ENCODE measurements at regions not wholly inside any gene's neighbourhood (a gene's known extent, or its start where the extent isn't known, plus 50 kb on each side); places are given as distances from the start of the nearest gene placed in this dataset.

DNA sequence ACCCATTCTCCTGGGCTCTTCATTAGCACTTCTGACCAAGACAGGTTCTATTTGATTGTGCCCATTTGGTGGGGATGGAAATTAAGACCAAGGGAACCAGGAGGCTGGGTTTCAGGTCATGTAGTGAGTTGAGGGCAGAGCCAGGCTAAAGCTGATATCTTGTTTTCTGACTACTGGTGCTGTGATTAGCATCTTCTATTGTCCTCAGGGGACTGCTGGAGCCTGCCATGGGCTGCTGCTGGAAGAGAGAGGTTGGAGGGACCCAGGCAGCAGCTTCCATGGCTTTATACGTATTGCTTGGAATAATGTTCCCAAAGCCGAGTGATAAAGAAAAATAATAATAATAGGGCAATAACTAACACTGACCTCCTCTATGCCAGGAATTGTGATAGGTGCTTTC lies 211.4 kb upstream of the ROPN1 start:
- ATAC-seq (ENCODE audit: low read depth) (no peak), DNase-seq (no peak)
- Mint-ChIP-seq H3K9me3 (no peaks in the 10 kb centered on the region), H3K4me3 (no peak overlapping the region), H3K27me3 (peaks cover 5% of the 10 kb centered on the region), H3K27ac (no peak overlapping the region), H3K36me3 (no peaks in the 10 kb centered on the region), H3K4me1 (no peaks in the 10 kb centered on the region)
- POLR2A ChIA-PET = no interaction called here

DNA sequence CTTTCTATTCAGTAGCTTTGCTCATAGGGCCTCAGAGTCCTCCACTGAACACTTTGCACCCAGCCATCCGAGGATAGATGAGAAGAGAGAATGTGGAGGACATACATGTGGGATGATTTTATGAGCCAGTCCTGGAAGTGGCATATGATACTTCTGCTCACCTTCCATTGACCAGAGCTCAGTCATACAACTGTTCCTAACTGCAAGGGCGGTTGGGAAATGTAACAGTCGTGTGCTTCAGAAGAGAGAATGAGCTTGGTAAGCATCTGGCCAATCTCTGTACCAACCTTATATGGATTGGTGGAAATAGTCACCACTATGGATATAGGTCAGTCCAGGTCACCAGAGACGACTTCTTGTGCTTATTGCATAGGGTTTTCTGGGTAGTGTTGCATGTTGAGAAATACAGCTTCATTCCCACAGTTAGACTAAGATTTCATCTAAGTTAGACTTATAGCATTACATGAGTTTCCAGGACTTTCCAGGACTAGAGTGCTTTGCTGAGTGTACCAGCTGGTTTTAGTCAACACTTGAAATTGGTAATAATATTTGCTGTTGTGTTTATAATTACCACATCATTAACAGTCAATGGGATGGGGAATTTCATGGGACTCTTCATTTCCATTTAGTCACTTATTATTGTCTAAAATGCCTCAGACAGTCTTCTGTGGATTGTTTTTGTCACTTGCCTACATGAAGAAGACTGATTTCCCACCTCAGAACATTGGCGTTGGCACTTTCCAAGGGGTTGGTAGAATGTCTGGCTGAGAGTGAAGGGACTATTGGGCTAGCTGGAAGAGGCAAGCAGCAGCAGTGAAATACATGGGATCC lies 214.5 kb upstream of the ROPN1 start:
- no peaks in the 10 kb centered on the region for H3K4me1 Mint-ChIP-seq
- no peaks in the 10 kb centered on the region for H3K36me3 Mint-ChIP-seq
- no peak overlapping the region for H3K4me3 Mint-ChIP-seq
- DNase-seq (no peak), ATAC-seq (ENCODE audit: low read depth) (no peak)
- H3K9me3 Mint-ChIP-seq = no peaks in the 10 kb centered on the region
- peaks cover 5% of the 10 kb centered on the region for H3K27me3 Mint-ChIP-seq
- no peak overlapping the region for H3K27ac Mint-ChIP-seq
- POLR2A ChIA-PET = no interaction called here

DNA sequence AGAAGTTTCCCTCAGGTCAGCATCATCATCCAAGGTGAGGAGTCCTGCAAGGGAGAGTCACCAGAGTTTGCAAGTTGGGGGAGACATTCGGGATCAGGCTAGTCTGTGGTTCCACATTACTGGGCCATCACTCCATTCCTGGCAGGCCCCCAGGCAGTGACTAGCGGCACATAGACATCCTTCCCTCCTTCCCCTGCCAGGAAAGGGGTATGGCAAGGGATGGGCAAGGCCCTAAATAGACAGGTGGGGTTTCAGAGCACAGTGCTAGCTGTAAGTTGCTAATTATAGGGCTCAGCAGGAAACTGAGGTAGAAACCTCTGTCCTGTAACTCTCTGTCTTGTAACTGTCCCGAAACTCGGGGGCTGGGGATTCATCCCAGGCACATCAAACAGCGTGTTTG lies 215.2 kb upstream of the ROPN1 start:
- no peak overlapping the region for H3K4me3 Mint-ChIP-seq
- DNase-seq (no peak), ATAC-seq (ENCODE audit: low read depth) (no peak)
- no peaks in the 10 kb centered on the region for H3K36me3 Mint-ChIP-seq
- H3K27ac Mint-ChIP-seq = no peak overlapping the region
- H3K27me3 Mint-ChIP-seq = peaks cover 5% of the 10 kb centered on the region
- POLR2A ChIA-PET = no interaction called here
- no peaks in the 10 kb centered on the region for H3K4me1 Mint-ChIP-seq
- no peaks in the 10 kb centered on the region for H3K9me3 Mint-ChIP-seq

DNA sequence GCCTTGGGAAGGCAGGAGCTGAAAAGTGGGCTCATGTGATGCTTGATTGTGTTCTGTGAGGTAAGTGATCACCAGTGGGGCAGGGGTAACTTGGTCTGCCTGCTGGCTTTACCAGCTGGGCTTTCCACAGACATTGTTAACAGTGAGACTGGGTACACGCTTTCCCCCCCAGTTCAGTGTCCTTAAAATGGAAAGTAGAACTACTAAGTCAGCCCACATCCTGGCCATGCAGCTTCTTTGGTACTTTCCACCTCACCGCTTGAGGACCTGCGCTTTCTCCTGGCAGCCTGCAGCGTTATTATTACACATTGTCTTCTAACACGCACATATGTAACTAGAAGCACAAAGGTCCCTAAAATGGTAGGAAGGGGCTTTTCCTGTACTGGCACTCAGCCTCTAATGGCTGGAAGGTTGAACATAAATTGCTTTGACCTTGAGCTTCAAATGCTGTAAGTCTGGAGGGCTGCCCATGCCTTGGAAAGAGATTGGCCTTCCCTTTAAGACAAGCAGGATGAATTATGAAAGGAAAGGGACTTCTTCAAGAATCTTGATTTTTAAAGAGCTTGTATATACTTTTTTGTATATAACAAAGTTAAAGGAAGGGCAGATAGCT lies 216.1 kb upstream of the ROPN1 start:
- Mint-ChIP-seq H3K4me1 (no peaks in the 10 kb centered on the region), H3K27ac (no peak overlapping the region), H3K9me3 (no peaks in the 10 kb centered on the region), H3K27me3 (peaks cover 13% of the 10 kb centered on the region), H3K36me3 (no peaks in the 10 kb centered on the region), H3K4me3 (no peak overlapping the region)
- ATAC-seq (ENCODE audit: low read depth) = no peak
- POLR2A ChIA-PET = no interaction called here
- no peak for DNase-seq

DNA sequence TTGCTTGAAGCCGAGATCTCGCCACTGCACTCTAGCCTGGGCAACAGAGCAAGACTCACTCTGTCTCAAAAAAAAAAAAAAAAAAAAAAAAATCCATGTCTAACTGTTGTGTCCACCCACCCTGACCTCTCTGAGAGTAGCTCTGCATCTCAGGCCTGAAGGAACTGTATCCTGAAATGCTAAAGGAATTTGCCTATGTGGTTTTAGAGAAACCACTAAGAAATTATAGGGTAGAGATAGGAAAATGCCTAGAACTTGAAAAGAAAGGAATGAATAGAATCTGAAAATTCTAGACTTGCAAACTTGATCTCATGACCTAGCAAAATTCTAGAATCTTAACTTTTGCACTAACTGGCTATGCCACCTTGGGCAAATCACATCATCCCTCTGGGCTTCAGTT lies 217.5 kb upstream of the ROPN1 start:
- POLR2A ChIA-PET = no interaction called here
- H3K27ac Mint-ChIP-seq = no peak overlapping the region
- no peak for ATAC-seq (ENCODE audit: low read depth)
- no peak for DNase-seq
- no peaks in the 10 kb centered on the region for H3K4me1 Mint-ChIP-seq
- H3K4me3 Mint-ChIP-seq = no peak overlapping the region
- no peaks in the 10 kb centered on the region for H3K9me3 Mint-ChIP-seq
- H3K27me3 Mint-ChIP-seq = peaks cover 15% of the 10 kb centered on the region
- no peaks in the 10 kb centered on the region for H3K36me3 Mint-ChIP-seq

DNA sequence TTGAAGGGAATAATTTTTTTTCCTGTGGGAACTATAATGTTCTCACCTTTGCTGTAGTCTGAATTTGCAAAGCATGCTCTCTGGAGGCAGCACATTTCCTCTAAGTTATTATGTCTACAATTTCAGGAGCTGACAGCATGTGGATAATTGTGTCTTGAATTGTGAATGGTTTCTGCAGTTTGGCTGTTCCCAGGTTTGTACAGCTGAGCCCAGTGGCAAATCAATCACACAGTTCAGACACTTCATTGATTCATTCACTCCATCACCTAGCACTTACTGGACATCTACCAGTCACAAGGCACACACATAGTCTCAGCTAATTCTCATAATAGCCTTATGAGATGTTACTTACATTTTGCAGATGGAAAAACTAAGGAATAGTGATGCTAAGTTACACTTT lies 219.0 kb upstream of the ROPN1 start:
- Mint-ChIP-seq H3K27me3 (peaks cover 12% of the 10 kb centered on the region), H3K36me3 (no peaks in the 10 kb centered on the region), H3K4me1 (no peaks in the 10 kb centered on the region), H3K27ac (no peak overlapping the region), H3K9me3 (no peaks in the 10 kb centered on the region), H3K4me3 (no peak overlapping the region)
- no peak for ATAC-seq (ENCODE audit: low read depth)
- DNase-seq = no peak
- POLR2A ChIA-PET = no interaction called here

DNA sequence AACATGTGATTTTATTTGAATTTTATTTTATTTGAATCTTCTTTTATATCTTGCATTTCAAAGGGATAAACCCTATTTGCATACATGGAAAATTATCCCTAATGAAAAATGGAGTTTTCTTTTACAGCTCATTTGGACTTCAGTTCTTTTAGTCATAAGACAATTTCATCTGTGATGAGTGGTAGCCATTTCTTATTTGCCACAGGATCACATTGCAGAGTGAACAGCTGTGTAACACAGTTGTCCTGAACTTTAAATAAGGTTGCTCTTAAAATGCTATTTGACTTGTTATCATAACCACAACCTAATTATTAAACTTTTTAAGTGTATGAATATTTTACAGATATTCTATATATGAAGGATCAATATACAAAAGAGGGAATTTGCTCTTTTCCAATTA lies 221.7 kb upstream of the ROPN1 start:
- Mint-ChIP-seq H3K36me3 (no peaks in the 10 kb centered on the region), H3K4me3 (no peak overlapping the region)

DNA sequence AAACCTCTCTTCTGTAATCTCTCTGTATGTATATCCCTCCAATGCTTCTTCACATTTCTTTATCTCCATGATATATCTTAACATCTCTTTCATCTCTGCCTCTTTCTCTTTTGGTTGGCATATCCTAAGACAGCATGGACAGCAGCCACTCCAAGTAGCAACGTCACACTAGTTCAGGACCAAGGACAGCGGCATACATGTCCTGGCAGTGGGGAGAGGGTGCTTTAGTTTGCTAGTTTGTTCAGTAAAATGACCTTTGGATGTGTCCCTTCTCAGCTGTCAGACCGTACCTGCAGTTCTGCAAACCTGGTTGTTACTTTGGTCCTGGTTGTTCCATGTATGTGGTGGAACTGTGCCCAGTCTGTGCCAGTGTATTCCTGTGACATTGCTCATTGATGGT lies 225.6 kb upstream of the ROPN1 start:
- no peaks in the 10 kb centered on the region for H3K4me1 Mint-ChIP-seq
- no peak overlapping the region for H3K4me3 Mint-ChIP-seq
- H3K9me3 Mint-ChIP-seq = no peaks in the 10 kb centered on the region
- POLR2A ChIA-PET = no interaction called here
- DNase-seq (peak; percentile 33), ATAC-seq (ENCODE audit: low read depth) (no peak)
- H3K36me3 Mint-ChIP-seq = no peaks in the 10 kb centered on the region
- no peak overlapping the region for H3K27ac Mint-ChIP-seq
- H3K27me3 Mint-ChIP-seq = peaks cover 9% of the 10 kb centered on the region

More for the DNA sequence above, 221.7 kb upstream of the ROPN1 start:
- ATAC-seq (ENCODE audit: low read depth) (no peak), DNase-seq (no peak)
- POLR2A ChIA-PET = no interaction called here
- Mint-ChIP-seq H3K27me3 (peaks cover 9% of the 10 kb centered on the region), H3K9me3 (no peaks in the 10 kb centered on the region), H3K4me1 (no peaks in the 10 kb centered on the region), H3K27ac (no peak overlapping the region)

DNA sequence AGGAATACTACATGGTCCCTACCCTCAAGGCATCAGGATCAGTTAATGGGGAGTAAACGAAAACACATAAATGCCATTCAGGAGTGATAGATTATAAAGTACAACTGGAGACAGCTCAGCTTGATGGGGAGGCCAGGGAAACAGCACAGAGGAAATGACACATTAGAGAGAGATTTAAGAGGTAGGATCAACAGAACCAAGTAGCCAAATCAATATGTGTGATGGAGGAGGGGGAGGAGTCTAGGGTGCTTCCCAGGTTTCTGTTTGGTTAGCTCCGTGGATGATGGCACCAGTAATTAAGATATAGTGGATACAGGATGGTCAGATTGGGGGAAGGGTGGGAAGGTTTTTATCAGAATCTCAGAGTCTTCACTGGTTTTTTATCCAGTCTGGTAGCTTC lies 229.5 kb upstream of the ROPN1 start:
- Mint-ChIP-seq H3K27ac (no peak overlapping the region), H3K4me1 (no peaks in the 10 kb centered on the region), H3K9me3 (no peaks in the 10 kb centered on the region), H3K4me3 (no peak overlapping the region), H3K36me3 (no peaks in the 10 kb centered on the region), H3K27me3 (peaks cover 12% of the 10 kb centered on the region)
- ATAC-seq (ENCODE audit: low read depth) (no peak), DNase-seq (no peak)
- POLR2A ChIA-PET = no interaction called here

DNA sequence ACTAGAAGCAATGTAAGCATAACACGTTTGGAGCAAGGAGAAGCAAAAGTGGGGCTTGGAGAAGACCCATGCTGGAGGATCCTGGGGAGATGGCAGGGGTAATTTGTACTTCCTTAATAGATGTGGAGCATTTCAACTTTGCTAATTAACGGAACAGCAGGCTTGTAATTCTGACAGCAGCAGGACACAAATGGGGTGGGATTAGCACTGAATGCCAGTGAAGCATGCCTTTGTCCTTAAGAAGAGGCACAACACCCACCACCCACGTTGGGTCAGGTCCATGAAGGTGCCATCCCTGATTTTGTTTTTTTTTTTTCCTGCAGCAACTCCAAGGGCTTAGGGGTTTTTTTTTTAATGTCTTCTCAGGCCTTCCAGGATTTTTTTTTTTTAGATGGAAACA lies 231.9 kb upstream of the ROPN1 start:
- POLR2A ChIA-PET = no interaction called here
- Mint-ChIP-seq H3K4me3 (no peak overlapping the region), H3K4me1 (no peaks in the 10 kb centered on the region), H3K36me3 (no peaks in the 10 kb centered on the region), H3K27ac (no peak overlapping the region), H3K9me3 (peaks cover 2% of the 10 kb centered on the region), H3K27me3 (peaks cover 14% of the 10 kb centered on the region)
- ATAC-seq (ENCODE audit: low read depth) = no peak
- no peak for DNase-seq

DNA sequence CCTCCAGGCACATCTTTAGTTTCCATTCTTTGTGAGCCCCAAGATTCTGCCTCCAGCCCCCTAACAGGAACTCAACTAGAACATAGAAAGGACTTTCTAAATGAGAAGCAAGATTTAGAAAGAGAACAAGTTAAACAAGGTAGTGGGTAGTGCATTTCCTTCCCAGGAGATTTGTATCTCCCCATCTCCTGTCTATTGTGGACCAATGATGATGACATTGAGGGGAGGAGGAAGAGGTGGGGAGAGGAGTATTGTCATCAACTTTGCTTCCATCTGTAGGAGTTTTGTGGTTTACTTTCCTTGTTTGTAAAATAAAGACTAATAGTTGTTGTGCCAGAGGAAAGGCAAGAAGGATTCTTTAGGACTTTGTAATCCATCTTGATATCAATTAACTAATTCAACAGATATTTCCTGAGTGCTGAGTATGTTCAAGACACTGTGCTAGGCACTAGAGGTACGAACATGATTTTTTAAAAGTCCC lies 235.3 kb upstream of the ROPN1 start:
- Mint-ChIP-seq H3K36me3 (no peaks in the 10 kb centered on the region), H3K9me3 (peaks cover 2% of the 10 kb centered on the region), H3K27ac (no peak overlapping the region), H3K4me3 (no peak overlapping the region), H3K27me3 (peaks cover 15% of the 10 kb centered on the region), H3K4me1 (no peaks in the 10 kb centered on the region)
- no peak for DNase-seq
- ATAC-seq (ENCODE audit: low read depth) = no peak
- POLR2A ChIA-PET = no interaction called here

DNA sequence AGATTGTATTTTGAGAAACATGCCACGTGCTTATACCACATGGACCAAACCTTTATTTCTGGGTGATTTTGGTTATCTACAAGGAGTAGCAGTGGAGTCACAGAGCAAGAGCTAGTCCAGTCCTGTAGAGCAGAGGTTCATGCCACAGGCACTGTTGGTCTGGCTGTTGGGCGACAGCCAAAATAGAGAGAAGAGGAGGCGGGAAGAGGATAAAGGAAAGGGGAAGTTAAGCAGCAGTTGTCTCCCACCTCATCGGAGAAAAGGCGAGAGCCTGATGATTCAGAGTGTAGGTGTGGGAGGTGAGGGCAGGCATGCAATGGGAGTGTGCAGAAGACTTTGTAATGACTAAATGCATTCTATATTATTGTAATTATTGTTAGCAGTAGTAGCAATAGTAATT lies 237.5 kb upstream of the ROPN1 start:
- Mint-ChIP-seq H3K27ac (no peak overlapping the region), H3K36me3 (no peaks in the 10 kb centered on the region), H3K9me3 (peaks cover 2% of the 10 kb centered on the region), H3K27me3 (peaks cover 11% of the 10 kb centered on the region), H3K4me1 (no peaks in the 10 kb centered on the region), H3K4me3 (no peak overlapping the region)
- POLR2A ChIA-PET = no interaction called here
- no peak for DNase-seq
- no peak for ATAC-seq (ENCODE audit: low read depth)

DNA sequence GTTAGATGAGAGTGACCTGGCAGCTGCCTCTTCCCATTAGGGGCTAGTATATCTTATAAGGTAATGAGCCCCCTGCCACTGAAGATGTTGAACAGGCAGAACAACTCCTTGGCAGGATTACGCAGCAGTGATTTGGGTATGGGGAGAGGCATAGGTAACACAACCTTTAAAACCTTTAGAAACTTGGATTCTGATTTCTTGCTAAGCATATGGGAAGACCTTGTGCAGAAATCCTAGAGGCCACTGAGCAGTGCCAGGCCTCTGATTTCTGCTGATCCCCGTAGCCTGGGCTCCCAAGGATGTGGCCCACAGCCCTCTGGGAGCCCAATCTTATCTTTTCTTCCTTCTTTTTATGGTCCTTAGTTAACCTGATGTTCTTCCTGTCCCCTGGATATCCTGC lies 237.9 kb upstream of the ROPN1 start:
- no peak for ATAC-seq (ENCODE audit: low read depth)
- no peaks in the 10 kb centered on the region for H3K36me3 Mint-ChIP-seq
- H3K9me3 Mint-ChIP-seq = peaks cover 2% of the 10 kb centered on the region
- no peak overlapping the region for H3K27ac Mint-ChIP-seq
- H3K27me3 Mint-ChIP-seq = peaks cover 11% of the 10 kb centered on the region
- no peak for DNase-seq
- H3K4me3 Mint-ChIP-seq = no peak overlapping the region
- no peaks in the 10 kb centered on the region for H3K4me1 Mint-ChIP-seq
- POLR2A ChIA-PET = no interaction called here

DNA sequence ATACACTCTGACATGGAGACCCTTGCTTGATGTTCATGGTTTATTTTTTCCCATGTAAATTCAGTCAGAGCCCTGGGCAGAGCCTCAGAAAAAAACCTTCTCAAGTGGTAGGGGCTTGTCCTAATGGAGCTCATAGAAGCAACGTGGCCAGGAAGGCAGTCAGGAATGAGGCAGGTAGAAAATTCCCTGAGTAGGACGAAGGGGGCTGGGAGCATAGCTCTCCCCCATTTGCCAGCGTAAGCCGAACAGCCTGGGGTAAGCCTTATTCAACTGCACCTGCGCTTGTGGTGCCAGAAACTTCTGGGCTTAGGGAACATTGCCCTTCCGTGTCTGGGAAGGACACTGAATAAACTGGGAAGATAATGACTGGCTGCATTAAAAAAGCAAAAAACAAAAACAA lies 238.5 kb upstream of the ROPN1 start:
- peaks cover 9% of the 10 kb centered on the region for H3K27me3 Mint-ChIP-seq
- peaks cover 2% of the 10 kb centered on the region for H3K9me3 Mint-ChIP-seq
- POLR2A ChIA-PET = no interaction called here
- no peak overlapping the region for H3K4me3 Mint-ChIP-seq
- H3K4me1 Mint-ChIP-seq = no peaks in the 10 kb centered on the region
- DNase-seq (no peak), ATAC-seq (ENCODE audit: low read depth) (no peak)
- H3K36me3 Mint-ChIP-seq = no peaks in the 10 kb centered on the region
- no peak overlapping the region for H3K27ac Mint-ChIP-seq
